GM21717 (cell line): ENCODE measurements at regions not wholly inside any gene's neighbourhood (a gene's known extent, or its start where the extent isn't known, plus 50 kb on each side); places are given as distances from the start of the nearest gene placed in this dataset.

Experiments
- ATAC-seq: cut with Tn5 transposase; IDR thresholded peaks from one replicate; pipeline ENCODE4 v1.9.1; 2021; ENCODE audit warnings: mild to moderate bottlenecking, moderate library complexity; ENCODE audit not compliant: unreplicated experiment

DNA sequence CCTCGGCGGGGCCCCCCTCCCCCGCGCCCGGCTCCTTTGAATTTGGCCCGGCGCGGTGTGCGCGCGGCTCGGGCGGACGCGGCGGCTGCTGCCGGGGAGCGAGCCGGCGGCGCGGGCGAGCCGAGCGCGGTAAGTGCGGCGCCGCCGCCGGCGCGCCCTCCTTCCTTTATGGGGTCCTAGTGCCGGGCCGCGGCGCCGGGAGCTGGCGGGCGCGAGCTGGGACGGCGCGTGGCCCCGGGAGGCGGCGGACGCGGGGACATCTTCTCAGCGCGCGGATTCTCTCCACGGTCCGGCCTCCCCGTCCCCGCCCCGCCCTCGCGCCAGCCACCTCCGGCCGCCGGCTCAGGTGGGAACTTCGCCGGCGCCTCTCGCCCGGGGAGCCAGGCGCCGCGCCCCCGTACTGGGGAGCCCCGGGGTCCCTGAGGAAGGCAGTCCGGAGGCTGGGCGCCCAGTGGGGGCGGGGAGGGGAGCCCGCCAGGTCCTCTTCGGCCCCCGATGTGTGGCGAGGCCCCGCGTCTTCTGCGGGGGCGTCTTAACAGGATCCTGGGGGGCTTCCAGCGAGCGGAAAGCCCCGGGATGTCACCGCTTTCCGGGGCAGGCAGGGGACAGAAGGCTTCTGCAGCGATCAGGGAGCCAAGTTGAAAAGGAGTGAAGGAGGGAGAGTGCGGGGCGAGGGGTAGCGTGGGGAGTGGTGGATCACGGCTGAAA lies 98.4 kb upstream of the TENM3 start:
- no peak for ATAC-seq

DNA sequence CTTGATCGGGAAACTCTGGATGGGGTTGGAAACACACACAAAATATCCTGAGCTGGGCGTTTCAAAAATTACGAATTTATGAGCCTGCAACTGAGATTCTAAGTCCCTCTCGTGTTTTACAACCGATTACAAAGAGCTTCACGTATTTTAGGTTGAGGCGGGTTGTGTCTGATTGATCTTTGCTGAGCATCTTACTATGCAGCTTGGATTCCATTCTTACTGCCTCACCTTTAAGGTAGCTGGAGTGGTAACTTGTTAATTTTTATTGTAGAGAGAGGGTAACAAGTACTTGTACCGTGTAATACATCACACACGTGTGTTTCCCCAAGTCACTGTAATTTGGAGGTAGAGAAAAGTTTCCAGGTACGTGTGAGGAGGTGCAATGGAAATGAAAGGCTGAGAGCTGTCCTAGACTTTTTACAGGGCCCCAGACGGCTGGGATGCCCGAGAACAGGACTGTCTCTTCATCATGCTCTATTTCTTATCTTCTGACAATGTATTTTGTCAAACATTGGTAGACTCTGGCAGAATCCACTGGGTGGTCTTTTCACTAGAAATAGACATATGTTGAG lies 97.8 kb upstream of the TENM3 start:
- no peak for ATAC-seq

DNA sequence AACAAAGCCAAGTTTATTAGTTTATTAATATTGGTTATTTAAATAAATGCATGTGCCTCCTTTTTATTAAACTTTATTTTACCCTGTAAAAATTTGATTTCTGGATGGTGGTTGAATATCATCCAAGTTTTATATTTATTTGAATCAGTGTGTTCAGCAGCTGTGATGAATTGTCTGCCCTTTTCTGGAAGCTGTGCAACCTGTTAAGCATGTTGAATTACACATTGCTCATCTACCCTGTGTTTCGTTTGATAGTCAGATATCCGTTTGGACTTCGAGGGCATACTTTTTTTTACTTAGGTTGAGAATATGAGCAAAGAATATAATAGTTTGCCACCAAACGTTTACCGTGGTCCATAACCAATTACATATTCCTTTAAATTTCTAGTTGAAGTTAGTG lies 95.8 kb upstream of the TENM3 start:
- ATAC-seq, result no peak

DNA sequence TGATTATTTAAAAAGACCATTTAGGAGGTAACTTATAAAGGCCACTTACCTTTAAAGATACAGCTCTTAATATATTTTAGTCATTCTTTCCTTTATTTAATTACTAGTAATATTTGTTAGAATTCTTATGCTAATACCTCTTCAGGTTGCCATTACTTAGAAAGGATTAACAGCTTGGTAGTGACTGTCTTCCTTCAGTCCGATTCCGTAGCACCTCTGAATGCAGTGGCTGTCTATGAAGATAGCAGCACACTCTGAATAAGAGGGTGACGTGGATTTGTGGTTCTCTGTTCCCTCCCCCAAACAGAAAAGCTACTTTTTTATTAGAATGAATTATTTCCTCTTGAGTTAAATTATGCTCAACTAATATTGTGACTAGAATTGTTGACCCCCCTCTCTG lies 92.6 kb upstream of the TENM3 start:
- no peak for ATAC-seq

DNA sequence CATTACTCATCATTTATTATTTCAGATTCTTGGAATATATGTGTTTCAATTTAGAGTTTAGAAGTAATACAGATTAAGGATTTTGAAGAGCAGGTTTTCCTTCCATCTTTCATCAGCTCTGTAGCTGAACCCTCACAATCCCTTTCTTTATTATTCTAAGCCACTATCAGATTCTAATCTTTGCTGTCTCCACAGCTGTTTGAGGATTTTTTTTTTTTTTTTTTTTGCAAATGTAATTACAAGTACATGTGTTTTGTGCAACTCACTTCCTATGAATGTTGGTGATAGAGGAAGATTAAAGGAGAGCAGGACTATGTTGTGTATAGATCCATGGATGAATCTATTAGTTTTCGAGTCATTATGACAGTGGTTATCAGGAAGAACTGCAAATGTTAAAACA lies 87.4 kb upstream of the TENM3 start:
- ATAC-seq, result no peak

DNA sequence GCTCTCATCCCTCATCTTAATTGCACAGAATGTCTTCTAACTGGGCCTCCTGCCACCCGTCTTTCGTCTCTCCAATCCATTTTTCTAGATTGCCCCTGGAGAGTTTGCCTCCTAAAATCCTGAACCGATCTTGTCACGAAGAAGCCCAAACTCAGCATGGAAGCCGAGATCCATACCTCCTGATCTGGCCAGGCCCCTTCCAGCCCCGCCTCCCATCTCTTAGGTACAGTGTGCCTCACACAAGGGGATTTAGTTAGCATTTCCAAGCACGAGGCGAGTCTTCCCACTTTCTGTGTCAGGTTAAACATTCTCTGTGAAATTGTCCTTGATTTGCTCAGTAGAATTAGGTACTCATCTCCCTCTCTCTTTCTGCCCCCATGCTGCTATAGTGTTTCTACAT lies 80.0 kb upstream of the TENM3 start:
- no peak for ATAC-seq

DNA sequence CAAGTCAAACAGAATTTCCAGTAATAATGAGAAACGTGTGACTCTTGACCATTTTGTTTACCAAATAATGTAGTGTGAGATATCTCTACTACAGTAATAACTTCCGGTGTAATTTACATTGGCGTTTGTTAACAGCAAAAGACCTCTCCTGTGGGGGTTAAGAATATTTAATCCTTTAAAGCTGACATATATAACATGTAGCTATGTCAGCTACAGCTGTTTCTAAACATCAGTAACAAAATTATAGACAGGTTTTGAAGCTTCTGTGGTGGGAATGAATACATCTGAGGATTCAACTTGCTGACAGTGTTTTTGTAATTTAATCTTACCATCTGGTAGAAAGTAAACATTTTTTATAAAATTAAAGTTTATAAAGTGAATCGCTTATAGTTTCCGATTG lies 73.6 kb upstream of the TENM3 start:
- no peak for ATAC-seq

DNA sequence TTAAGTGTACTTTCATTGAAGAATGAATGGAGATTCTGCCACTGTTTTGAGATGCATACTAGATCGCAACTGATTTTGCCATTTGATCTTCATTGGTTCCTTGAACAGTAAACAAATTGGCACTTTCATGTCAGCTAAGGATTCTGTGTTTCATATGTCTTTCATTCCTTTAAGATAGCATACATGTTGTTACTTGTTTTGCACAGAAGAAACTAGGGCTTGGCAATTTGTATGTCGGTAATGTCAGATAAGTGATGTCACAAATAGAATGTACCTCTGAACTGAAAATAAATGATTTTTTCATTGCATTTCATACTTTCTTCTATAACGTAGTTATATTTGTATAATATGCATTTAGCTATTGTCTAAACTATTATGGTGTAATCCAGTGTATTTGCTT lies 73.2 kb upstream of the TENM3 start:
- no peak for ATAC-seq

DNA sequence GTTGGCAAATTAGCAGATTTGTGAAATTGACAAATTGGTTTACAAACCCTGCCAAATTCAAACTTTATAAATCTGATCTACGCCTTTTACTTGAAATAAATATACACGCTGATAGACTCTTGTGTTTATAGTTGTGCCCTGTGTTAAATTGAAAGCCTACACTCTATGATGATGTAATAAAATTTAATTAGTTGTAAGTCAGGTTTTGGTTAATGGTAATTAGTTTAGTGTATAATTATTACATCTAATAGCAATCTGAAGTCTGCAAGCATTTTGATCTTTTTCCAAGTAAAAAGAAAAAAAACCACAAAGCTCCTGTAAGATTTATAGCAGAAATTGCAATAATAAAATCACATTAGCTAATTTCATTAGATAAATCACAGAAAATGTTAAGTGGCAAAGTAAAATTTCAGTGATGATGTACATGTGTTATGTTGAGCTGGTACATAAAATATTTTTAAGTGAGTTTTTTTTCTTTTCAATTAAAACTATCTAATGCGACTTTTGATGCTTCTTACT lies 72.7 kb upstream of the TENM3 start:
- no peak for ATAC-seq

DNA sequence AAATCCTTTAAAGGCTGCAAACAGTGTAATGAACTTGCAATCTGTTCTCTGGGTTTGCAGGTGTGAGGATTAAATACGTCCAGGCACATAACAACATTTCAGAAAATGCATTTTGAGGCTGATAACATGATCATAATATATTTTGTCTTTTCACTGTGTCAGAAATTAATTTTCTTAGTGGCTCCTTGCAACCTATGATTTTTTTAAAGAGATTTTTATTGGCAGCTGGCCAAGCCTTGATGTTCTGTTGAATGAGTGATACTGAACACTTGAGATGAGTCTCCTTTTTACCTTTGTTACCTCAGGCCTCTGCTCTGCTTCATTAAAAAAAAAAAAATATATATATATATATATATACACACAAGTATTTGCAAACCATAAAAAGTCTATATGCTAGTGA lies 68.2 kb upstream of the TENM3 start:
- ATAC-seq, result no peak

DNA sequence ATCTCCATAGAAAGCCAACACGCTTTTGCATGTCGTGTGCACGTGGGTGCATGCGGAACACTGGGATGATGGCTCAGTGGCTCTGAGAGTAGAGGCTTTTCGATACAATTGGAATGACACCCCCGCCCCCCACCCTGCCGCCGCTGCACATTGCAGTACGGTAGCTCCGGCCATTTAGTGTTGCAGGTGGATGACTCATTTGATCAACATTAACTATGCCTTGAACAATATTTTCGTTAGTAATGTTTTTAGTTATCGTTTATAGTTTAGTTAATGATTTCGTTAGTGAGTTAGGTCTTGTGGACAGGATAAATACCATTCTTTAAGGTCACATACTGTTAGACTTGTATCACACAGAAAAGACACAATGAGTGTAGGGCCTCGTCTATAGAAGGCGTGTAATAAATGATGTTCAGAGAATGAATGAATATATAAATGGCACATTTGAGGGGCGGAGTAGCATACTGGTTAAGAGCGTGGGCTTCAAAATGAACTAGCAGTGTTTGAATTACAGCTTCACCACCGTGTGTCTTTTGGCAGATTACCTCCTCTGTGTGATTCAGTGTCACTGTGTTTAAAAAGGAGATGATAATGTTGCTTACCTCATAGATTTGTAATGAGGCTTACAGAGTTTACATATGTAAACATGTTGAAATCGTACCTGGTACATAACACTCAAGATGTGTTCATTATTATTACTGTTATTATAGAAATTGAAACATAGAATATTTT lies 67.2 kb upstream of the TENM3 start:
- no peak for ATAC-seq

DNA sequence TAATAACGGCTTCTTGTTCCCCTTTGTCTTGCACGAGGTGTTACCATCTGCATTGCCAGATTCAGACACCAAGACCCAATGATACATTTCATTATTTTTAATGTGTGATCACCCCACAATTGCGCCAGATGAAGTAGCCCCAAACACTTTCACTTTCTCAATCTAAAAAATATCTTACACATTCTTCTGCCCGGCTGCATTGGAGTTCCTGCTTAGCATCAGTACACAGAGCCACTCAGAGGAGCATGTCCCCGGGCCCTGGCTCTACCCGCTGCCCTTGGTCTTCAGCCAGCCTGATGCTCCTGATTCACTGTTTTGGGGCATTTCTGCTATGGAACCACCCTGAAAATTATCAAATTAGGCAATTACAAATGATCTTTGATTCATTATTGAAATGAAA lies 66.0 kb upstream of the TENM3 start:
- no peak for ATAC-seq

DNA sequence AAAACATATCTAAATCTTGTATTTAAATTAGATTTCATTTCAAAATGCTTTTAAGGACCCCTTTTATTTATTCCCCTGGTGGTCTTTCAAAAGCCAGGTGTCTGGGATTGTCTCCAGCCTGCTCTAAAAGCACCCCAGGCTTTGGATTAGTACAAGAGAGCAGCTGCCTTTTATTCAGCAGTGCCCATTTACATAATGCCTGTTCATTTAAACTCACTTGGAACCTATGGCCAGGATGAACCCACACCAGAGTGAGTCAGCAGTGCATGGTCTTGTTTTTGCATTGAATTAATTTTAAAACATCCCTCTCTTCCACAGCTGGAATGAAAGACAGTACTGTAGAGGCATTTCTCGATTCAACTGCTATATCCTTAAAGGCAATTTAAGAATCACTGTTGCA lies 64.1 kb upstream of the TENM3 start:
- no peak for ATAC-seq

DNA sequence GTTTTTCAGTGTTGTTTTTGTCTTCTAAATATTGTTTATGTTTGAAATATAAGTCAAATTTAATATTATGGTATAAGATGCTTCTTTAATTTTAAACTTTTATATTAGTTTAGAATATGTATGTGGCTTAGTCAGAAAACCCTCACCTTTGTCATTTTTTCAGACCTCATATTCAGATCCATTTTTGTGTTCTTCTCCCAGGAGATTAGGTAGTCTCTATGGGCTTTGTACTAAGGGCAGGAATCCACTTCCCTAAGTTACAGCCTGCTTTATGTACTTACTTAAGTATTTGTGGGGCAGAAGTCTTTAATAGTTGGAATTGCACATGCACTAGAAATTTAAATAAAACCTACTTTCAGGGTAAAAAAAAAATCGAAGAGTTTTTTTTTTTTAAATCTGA lies 63.5 kb upstream of the TENM3 start:
- no peak for ATAC-seq

DNA sequence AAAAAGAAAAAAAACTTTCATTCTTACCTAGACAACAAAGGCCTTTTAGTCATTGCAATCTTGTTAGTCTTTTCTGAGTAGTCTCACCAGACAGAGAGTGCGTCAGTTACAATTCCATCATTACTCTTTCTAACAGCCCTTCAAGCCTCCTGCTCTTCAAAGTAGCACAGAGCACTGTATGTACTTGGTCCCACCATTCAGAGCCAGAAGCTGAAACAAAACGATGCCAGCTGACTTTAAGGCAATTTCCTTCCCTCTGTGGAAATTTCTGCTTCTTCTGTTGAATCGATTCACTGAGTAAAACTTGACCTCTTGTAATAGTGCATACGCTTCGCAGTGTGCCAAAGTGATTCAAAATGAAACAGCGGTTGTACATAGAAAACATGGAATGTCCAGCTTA lies 57.7 kb upstream of the TENM3 start:
- no peak for ATAC-seq

DNA sequence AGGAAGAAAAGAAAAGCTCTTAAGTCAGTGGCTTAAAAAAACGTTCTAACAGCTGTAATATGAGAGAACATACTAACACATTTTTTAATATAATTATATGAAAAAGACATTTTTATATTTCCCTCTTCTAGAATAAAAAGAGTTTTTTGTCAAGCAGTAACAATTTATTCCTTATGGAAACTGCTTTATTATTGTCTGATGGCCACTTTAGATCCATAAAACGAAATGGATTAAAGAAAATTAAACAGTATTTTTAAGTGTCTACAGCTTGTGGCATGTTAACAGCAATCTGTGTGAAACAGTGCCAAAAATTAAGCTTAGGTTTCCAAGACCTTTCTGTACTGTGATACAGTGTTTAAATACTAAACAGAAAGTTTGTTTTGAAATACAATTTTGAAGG lies 55.5 kb upstream of the TENM3 start:
- ATAC-seq, result no peak

DNA sequence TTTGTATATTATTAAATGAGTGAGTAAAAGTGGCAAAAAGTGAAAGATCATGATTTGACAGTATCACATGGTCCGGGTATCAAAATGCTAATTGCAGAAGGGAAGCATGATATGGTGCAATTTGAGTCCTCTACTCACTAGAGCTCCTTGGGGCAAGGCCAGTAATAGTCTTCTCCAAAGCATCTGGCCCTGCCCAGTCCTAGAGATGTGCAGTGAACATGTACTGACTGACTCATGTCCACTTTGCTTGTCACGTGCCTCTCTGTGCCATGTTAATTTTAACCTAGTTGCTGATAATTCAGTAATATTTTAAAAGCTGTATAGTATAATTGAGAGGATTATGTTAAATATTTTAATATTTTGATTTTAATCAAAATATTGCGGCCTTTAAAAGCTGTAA lies 54.6 kb upstream of the TENM3 start:
- ATAC-seq, result no peak

DNA sequence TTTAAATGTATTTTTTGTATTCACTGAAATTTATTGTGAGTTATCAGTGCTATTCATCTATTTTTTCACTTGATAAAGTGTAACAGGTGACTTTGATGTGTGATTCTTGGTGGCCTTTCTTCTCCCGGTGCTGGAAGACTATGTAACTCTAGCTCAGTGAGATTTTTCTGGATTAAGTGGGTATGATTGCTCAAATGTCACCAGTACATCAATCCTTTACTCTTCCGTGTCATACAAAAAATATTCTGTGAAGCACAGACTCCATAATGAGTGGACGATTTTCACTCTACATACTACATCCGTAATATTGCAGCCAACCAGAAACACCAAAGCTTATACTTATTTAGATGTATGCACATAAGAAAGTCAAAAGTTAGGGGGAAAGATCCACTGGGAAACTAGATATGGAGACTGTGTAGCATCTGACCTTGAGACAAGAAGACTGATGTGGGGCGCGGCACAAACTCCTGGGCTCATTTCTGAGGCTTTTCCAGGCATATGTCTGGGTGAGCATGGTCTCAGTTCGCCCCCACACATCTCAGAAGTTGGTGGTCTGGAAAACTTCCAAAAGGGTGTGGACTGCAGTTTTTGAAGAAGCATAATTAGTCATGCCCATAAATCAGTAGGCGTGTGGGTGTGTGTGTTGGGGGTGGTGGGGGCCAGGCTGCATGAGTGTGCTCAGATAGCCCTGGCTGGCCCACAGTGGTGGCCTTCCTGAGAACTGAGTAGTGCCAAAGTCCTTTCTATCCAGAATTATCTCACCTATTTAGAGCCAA lies 53.9 kb upstream of the TENM3 start:
- no peak for ATAC-seq

DNA sequence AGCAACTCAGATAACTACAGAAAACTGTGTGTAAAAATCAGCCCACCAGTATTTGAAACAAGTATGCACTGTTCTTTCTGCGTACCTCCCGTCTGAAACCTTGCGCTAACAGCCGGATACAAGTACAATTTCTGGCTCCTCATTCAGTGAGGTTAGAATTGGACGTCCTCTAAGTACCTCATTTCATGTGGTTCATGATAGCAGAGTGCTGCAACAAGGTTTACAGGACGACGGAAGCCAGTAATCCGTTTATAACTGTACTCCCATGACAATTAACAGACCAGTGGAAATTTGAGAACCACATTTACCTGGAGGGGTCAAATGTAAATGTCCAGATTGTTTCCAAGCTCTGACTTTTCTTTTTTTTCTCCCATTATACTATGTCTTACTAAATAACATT lies 52.9 kb upstream of the TENM3 start:
- ATAC-seq, result no peak

DNA sequence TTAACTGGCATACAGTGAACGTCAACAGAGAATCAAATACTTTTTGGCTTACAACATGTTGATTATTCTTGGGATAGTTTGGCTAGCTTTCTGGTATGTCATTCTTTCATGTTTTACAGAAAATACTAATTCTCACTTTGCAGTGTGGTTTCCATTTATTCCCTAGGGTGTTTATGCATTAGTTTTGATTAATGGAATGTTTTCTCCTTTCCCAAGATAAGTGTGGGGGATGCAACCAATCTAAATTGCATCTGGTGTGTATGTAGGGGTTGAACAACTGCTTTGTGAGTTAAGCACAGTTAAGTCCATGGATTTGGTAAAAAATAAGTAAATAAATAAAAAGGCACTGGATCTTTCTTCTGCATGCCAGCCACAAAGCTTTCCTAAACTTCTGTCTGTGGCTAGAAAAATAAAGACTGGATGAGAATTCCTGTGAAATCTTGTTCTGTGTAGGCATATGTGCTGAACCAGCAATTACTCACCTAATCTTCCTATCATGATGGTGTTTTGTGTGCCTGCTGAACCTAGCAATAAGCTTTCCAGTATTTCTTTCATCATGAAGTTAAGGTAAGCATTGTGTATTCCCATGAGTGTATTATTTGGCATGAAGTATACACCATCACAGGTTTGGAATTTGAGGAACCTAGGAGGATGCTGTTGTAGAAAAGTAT lies 50.6 kb upstream of the TENM3 start:
- ATAC-seq, result no peak

DNA sequence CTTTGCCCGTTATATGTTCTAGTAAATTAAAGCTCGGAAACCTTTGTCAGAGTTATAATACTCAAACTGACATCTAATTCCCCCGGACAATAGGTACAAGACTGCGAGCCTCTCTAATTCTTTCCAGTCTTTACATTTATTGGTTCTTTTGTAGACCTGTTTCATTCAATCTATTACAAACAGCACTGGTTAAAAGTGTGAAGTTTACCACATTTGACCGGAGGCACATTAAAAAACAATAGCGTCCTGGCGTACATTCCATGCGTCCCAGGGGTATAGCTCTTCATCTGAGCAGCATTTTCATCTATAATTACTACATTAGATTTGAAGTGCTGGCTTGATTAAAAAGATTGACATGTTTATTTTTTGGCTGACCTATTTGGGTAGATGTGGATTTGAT lies 49.9 kb upstream of the TENM3 start:
- ATAC-seq, result no peak
